ENCODE measurements at regions not wholly inside any gene's neighbourhood (a gene's known extent, or its start where the extent isn't known, plus 50 kb on each side); places are given as distances from the start of the nearest gene placed in this dataset.

- H3K36me3 ChIP-seq = no peaks in the 10 kb centered on the region
- H3K4me3 ChIP-seq = no peak overlapping the region
- H3K27me3 ChIP-seq = peaks cover 2 to 12% (median 6%) of the 10 kb centered on the region in 3 donors
- no peak for TF ChIP-seq POLR2A (IDR thresholded peaks at IDR 0.05)
- DNase-seq (no peak), ATAC-seq (no peak)
- intact Hi-C loops (cut with DNase I; ENCODE audit: low total_unique reads) = no loop called here
- H3K27ac ChIP-seq = no peak overlapping the region
- no peaks in the 10 kb centered on the region for H3K4me1 ChIP-seq
- H3K9me3 ChIP-seq = no peaks in the 10 kb centered on the region
- in situ Hi-C loops (cut with MboI; ENCODE audit: low sequenced_read_pairs in 4 of 4) = no loop called here
These were observed 556.5 kb downstream of the MN1 start for GRCh38 chr22:27245056-27245455.

GRCh38 chr22:27246558-27246957, 555.0 kb downstream of the MN1 start:
- H3K4me1 ChIP-seq = no peaks in the 10 kb centered on the region
- peaks cover 2 to 12% (median 6%) of the 10 kb centered on the region in 3 donors for H3K27me3 ChIP-seq
- no peaks in the 10 kb centered on the region for H3K9me3 ChIP-seq
- in situ Hi-C loops (cut with MboI; ENCODE audit: low sequenced_read_pairs in 4 of 4) (no loop called here), intact Hi-C loops (cut with DNase I; ENCODE audit: low total_unique reads) (no loop called here)
- TF ChIP-seq, protein P1, sequence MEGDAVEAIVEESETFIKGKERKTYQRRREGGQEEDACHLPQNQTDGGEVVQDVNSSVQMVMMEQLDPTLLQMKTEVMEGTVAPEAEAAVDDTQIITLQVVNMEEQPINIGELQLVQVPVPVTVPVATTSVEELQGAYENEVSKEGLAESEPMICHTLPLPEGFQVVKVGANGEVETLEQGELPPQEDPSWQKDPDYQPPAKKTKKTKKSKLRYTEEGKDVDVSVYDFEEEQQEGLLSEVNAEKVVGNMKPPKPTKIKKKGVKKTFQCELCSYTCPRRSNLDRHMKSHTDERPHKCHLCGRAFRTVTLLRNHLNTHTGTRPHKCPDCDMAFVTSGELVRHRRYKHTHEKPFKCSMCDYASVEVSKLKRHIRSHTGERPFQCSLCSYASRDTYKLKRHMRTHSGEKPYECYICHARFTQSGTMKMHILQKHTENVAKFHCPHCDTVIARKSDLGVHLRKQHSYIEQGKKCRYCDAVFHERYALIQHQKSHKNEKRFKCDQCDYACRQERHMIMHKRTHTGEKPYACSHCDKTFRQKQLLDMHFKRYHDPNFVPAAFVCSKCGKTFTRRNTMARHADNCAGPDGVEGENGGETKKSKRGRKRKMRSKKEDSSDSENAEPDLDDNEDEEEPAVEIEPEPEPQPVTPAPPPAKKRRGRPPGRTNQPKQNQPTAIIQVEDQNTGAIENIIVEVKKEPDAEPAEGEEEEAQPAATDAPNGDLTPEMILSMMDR (IDR thresholded peaks at IDR 0.05 in 4 of 5, conservative IDR thresholded peaks at IDR 0.05 in 1 of 5) = no peak
- no peak for TF ChIP-seq POLR2A (IDR thresholded peaks at IDR 0.05)
- H3K27ac ChIP-seq = no peak overlapping the region
- no peaks in the 10 kb centered on the region for H3K36me3 ChIP-seq
- no peak for DNase-seq
- no peak for ATAC-seq
- no peak overlapping the region for H3K4me3 ChIP-seq

DNA sequence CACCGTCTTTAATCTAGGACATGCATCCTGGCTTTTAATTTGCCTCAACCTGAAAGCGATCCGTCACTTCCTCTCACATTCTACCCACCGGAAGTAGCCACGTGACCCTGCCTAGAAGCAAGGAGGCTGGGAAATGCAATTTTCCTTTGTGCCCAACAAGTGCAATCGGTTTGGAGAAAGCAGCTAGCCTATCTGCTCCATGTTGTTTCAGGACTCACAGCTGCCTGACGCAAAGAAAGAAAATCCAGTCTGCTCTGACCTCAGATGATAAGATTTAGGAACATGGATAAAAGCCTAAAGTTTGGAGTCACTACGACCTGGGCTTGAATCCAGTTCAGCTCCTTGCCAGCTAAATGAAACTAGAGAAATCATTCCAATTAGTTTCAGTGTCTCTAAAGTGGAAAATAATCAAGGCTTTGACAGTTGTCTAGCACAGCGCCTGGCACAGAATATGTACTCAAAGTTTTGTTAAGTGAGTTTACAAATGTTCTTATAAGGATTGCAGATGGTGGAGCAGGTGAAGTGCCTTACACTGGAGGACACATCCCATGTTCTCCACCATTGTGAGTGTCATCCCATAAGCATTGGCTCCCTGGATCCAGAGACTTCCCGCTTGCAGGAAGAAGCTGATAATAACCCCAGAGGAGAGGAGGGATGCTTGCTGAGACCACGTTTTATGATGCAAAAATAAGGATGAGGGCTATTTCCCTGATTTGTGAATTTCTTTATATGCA, 553.7 kb downstream of the MN1 start:
- no peak overlapping the region for H3K27ac ChIP-seq
- no peaks in the 10 kb centered on the region for H3K36me3 ChIP-seq
- no peaks in the 10 kb centered on the region for H3K4me1 ChIP-seq
- no peak for TF ChIP-seq POLR2A (IDR thresholded peaks at IDR 0.05)
- TF ChIP-seq, protein P1 (IDR thresholded peaks at IDR 0.05 in 4 of 5, conservative IDR thresholded peaks at IDR 0.05 in 1 of 5) = no peak
- H3K4me3 ChIP-seq = no peak overlapping the region
- intact Hi-C loops (cut with DNase I; ENCODE audit: low total_unique reads) (no loop called here), in situ Hi-C loops (cut with MboI; ENCODE audit: low sequenced_read_pairs in 4 of 4) (no loop called here)
- ATAC-seq = no peak
- peaks cover 2 to 12% (median 6%) of the 10 kb centered on the region in 3 donors for H3K27me3 ChIP-seq
- no peaks in the 10 kb centered on the region for H3K9me3 ChIP-seq
- DNase-seq = no peak

DNA sequence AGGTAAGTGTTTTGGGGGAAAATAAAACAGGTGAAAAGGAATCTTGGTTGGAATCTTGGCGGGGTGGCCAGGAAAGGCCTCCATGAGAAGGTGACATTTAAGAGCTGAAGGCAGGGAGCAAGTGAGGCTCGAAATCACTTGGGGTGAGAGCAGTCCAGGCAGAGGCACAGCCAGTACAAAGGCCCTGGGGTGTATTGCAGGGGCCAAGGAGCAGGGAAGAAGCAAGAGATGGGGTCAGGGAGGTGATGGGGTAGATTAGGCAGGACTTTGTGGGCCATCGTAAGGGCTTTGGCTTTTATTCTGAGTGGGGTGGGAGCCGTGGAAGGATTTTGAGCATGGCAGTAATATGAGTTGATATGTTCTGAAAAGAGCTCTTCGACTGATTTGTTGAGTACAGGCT, 551.1 kb downstream of the MN1 start:
- peaks cover 0 to 2% (median 0%) of the 10 kb centered on the region in 3 donors for H3K9me3 ChIP-seq
- no peak overlapping the region for H3K27ac ChIP-seq
- in situ Hi-C loops (cut with MboI; ENCODE audit: low sequenced_read_pairs in 4 of 4) = no loop called here
- intact Hi-C loops (cut with DNase I; ENCODE audit: low total_unique reads) = loop anchor here (5.0 kb wide), 1 partner anchor 38 kb away; no protein-coding TSS in a partner anchor
- H3K27me3 ChIP-seq = peaks cover 0 to 7% (median 6%) of the 10 kb centered on the region in 3 donors
- no peak for DNase-seq
- no peaks in the 10 kb centered on the region for H3K36me3 ChIP-seq
- no peak for ATAC-seq
- H3K4me3 ChIP-seq = no peak overlapping the region
- no peaks in the 10 kb centered on the region for H3K4me1 ChIP-seq
- TF ChIP-seq POLR2A (IDR thresholded peaks at IDR 0.05) = no peak
- TF ChIP-seq, protein P1 (IDR thresholded peaks at IDR 0.05 in 4 of 5, conservative IDR thresholded peaks at IDR 0.05 in 1 of 5) = no peak

- TF ChIP-seq, protein P1 (IDR thresholded peaks at IDR 0.05 in 4 of 5, conservative IDR thresholded peaks at IDR 0.05 in 1 of 5) = no peak
- TF ChIP-seq POLR2A (IDR thresholded peaks at IDR 0.05) = no peak
- in situ Hi-C loops (cut with MboI; ENCODE audit: low sequenced_read_pairs in 4 of 4) (no loop called here), intact Hi-C loops (cut with DNase I; ENCODE audit: low total_unique reads) (loop anchor here (5.0 kb wide), 1 partner anchor 39 kb away; no protein-coding TSS in a partner anchor)
- Histone ChIP-seq H3K4me1 (no peaks in the 10 kb centered on the region), H3K27ac (no peak overlapping the region), H3K9me3 (peaks cover 0 to 7% (median 0%) of the 10 kb centered on the region in 3 donors), H3K36me3 (no peaks in the 10 kb centered on the region), H3K4me3 (no peak overlapping the region), H3K27me3 (peaks cover 0 to 4% (median 3%) of the 10 kb centered on the region in 3 donors)
- ATAC-seq (no peak), DNase-seq (no peak)
These were observed 550.7 kb downstream of the MN1 start for GRCh38 chr22:27250886-27251285.

All from gastrocnemius medialis (tissue), 4 donors.